ENCODE measurements at regions not wholly inside any gene's neighbourhood (a gene's known extent, or its start where the extent isn't known, plus 50 kb on each side); places are given as distances from the start of the nearest gene placed in this dataset.

GRCh38 chr20:56158489-56158888, 90.0 kb upstream of the MC3R start:
- TF ChIP-seq, protein P1, sequence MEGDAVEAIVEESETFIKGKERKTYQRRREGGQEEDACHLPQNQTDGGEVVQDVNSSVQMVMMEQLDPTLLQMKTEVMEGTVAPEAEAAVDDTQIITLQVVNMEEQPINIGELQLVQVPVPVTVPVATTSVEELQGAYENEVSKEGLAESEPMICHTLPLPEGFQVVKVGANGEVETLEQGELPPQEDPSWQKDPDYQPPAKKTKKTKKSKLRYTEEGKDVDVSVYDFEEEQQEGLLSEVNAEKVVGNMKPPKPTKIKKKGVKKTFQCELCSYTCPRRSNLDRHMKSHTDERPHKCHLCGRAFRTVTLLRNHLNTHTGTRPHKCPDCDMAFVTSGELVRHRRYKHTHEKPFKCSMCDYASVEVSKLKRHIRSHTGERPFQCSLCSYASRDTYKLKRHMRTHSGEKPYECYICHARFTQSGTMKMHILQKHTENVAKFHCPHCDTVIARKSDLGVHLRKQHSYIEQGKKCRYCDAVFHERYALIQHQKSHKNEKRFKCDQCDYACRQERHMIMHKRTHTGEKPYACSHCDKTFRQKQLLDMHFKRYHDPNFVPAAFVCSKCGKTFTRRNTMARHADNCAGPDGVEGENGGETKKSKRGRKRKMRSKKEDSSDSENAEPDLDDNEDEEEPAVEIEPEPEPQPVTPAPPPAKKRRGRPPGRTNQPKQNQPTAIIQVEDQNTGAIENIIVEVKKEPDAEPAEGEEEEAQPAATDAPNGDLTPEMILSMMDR (IDR thresholded peaks at IDR 0.05): no peak
- TF ChIP-seq ZFX (IDR thresholded peaks at IDR 0.05; ENCODE audit: borderline replicate concordance): no peak
- no peak overlapping the region for H3K27ac ChIP-seq

- TF ChIP-seq ZFX (IDR thresholded peaks at IDR 0.05; ENCODE audit: borderline replicate concordance): no peak
- TF ChIP-seq, protein P1 (IDR thresholded peaks at IDR 0.05): no peak
- H3K27ac ChIP-seq: no peak overlapping the region
Observed at GRCh38 chr20:56160956-56161355, 87.6 kb upstream of the MC3R start.

DNA sequence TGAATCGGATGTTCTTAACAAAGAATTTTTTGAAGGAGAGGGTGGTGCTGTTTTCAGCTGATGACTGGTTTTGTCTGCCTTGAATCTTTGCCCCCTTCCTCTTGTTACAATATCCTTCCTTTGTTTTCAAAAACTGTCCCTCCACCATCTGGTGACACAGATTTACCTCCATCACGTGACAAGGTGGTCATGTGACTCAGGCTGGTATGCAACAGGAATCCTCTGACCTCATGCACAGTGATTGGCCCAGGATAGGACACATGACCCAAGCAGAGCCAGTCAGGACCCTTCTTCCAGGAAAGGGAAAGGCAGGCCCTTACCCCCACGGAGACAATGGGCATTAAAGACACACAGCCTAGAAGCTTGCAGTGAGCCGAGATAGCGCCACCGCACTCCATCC, 84.7 kb upstream of the MC3R start:
- TF ChIP-seq, protein P1 (IDR thresholded peaks at IDR 0.05): no peak
- TF ChIP-seq ZFX (IDR thresholded peaks at IDR 0.05; ENCODE audit: borderline replicate concordance): no peak
- H3K27ac ChIP-seq: no peak overlapping the region

DNA sequence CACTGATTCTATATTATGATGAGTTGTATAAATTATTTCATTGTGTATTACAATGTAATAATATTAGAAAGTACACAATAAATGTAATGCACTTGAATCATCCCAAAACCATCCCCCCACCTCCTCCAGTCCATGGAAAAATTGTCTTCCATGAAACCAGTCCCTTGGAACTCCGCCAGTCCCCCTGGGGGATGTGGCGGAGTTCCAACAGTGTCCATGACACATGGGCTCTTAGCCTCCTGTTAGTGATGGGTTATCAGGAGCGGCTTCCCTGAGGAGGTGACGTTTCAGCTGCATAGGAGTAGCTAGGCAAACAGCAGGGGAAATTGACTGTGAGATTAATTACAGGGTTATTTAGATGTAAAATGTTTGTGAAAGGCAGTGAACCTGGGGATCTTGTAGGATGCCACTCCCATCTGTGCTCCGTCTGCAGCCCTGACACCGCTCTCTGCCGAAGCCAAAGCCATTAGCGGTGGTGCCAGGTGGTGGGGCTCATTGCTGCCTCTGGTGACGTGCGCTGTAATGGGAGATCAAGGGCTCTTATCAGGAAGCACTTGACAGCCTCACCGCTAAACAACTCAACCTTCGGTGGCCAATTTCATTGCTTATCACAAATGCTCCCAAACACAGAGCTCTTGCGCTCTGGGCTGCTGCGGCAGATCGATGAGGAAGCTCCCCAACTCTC, 81.6 kb upstream of the MC3R start:
- H3K27ac ChIP-seq: no peak overlapping the region
- TF ChIP-seq, protein P1 (IDR thresholded peaks at IDR 0.05): no peak
- TF ChIP-seq ZFX (IDR thresholded peaks at IDR 0.05; ENCODE audit: borderline replicate concordance): no peak

DNA sequence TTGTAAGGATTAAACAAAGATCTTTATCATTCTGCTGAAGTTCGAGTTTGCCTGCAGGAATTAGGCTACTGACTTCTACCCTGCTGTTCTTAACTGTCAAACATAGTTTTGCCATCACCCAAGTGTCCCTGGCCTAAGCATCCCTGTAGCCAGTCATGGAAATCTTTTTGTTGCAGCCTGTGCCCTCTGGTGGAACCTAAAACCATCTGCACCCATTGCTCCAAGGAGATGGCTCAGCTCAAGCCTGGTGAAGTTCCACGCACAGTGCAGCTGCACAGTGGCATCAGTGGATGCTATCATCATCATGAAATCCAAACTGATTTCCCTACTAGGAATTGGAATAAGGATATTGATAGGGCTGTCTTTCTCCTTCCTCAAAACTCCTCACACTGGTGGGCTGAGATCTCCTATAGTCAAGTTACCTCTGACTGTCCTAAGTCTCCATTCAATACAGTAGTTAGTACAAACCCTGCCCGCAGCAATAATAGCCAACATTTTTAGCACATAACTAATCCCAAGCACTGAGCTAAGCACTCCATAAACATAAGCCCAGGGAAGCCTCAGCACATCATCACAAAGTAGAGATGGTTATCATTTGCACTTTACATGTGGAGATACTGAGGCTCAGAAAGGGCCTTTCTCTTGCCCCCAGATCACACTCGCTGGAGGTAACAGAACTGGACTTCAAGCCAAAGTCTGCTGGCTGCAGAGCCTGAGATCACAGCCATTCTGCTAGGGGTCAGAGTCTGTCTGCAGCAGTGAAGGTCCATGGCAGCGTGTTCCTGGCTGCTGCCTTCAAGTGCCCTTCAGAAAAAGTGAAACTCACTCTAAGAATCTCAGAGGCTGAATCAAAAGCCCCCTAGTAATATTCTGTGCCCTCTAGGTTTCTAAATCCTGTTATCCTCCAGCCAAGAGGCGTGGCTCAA, 77.2 kb upstream of the MC3R start:
- H3K27ac ChIP-seq: no peak overlapping the region
- no peak for TF ChIP-seq ZFX (IDR thresholded peaks at IDR 0.05; ENCODE audit: borderline replicate concordance)
- TF ChIP-seq, protein P1 (IDR thresholded peaks at IDR 0.05): peak; percentile 51

DNA sequence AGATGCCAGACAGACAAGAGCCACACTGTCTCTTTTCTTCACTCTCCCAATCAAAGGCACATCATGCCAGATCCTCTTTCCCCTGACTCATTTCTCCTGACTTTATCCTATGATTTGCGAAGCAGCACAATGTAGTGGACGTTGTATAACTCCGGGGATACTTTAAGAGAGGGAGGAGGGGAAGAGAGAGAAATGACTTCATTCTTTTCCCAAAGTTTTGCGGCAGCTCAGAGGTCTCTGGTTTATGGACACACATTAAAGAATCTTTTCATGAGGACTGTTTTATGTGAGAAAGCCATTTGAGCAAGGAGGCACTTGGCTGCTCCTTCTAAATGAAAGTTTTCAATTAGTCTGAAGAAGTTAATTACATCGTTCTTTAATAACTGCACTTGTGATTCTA, 75.1 kb upstream of the MC3R start:
- no peak overlapping the region for H3K27ac ChIP-seq
- TF ChIP-seq ZFX (IDR thresholded peaks at IDR 0.05; ENCODE audit: borderline replicate concordance): no peak

DNA sequence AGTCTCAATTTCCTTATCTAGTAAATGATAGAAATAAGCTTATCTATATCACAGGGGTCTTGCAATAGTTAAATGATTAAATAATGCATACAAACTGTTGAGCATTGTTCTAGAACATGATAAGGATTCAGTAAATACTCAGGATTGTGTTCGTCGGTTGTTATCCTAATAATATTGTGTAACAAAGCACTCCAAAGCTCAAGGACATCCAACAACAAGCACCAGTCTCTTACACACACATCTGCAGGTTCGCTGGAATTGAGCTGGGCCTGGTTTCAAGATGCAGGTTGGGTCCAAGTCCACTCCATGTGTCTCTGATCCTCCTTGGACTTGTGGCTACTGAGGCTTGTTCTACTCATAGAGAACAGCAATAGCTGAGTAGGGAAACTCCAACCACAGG, 74.1 kb upstream of the MC3R start:
- TF ChIP-seq, protein P1 (IDR thresholded peaks at IDR 0.05): no peak
- no peak for TF ChIP-seq ZFX (IDR thresholded peaks at IDR 0.05; ENCODE audit: borderline replicate concordance)
- H3K27ac ChIP-seq: no peak overlapping the region

Measured in 22Rv1 (cell line).